ENCODE measurements at regions not wholly inside any gene's neighbourhood (a gene's known extent, or its start where the extent isn't known, plus 50 kb on each side); places are given as distances from the start of the nearest gene placed in this dataset.

DNA sequence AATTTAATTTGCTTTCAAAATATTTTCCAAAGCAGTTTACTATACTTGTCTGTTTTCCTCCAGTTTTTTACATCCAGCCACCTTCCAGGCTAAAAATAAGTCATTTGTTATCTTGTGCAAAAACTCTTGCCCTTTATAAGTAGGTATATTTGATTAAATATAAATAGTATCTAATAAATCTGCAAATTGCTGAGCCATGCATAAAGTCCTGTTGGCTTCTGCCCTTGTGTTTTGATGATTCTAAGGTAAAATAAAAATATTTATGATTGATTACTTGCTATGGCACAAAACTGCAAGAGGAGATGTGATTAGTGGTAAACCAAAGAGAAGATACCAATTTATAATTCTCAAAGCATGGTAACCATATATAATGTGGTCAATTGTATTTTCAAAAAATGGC is 1026.7 kb downstream of the EPHA3 start:
- no peak for TF ChIP-seq POLR2AphosphoS5 (IDR thresholded peaks at IDR 0.05; ENCODE audit: low read depth, low read length)
- TF ChIP-seq, protein P1, sequence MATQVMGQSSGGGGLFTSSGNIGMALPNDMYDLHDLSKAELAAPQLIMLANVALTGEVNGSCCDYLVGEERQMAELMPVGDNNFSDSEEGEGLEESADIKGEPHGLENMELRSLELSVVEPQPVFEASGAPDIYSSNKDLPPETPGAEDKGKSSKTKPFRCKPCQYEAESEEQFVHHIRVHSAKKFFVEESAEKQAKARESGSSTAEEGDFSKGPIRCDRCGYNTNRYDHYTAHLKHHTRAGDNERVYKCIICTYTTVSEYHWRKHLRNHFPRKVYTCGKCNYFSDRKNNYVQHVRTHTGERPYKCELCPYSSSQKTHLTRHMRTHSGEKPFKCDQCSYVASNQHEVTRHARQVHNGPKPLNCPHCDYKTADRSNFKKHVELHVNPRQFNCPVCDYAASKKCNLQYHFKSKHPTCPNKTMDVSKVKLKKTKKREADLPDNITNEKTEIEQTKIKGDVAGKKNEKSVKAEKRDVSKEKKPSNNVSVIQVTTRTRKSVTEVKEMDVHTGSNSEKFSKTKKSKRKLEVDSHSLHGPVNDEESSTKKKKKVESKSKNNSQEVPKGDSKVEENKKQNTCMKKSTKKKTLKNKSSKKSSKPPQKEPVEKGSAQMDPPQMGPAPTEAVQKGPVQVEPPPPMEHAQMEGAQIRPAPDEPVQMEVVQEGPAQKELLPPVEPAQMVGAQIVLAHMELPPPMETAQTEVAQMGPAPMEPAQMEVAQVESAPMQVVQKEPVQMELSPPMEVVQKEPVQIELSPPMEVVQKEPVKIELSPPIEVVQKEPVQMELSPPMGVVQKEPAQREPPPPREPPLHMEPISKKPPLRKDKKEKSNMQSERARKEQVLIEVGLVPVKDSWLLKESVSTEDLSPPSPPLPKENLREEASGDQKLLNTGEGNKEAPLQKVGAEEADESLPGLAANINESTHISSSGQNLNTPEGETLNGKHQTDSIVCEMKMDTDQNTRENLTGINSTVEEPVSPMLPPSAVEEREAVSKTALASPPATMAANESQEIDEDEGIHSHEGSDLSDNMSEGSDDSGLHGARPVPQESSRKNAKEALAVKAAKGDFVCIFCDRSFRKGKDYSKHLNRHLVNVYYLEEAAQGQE (IDR thresholded peaks at IDR 0.05; ENCODE audit: insufficient read depth in 1 of 2, low read depth in 2 of 2, low read length in 2 of 2): no peak
- no peak for TF ChIP-seq TAF1 (IDR thresholded peaks at IDR 0.05; ENCODE audit: borderline replicate concordance, insufficient read depth, low read length)
- TF ChIP-seq FOXP2 (optimal IDR thresholded peaks at IDR 0.05; ENCODE audit: borderline replicate concordance, extremely low read depth, extremely low read length, insufficient read depth): no peak
